Astrocyte of the spinal cord (primary cell): ENCODE measurements at regions not wholly inside any gene's neighbourhood (a gene's known extent, or its start where the extent isn't known, plus 50 kb on each side); places are given as distances from the start of the nearest gene placed in this dataset.

Experiments
- DNase-seq: peaks from one replicate; pipeline ENCODE4 v3.0.0; 2011; ENCODE audit warnings: low read depth, low spot score
- H3K4me3 ChIP-seq: 2 replicates; pipeline ENCODE4 v1.5.1; 2011; ENCODE audit warnings: low read depth, mild to moderate bottlenecking, low read length, moderate library complexity
- CTCF ChIP-seq: IDR thresholded peaks from 2 replicates; pipeline ENCODE4 v1.5.1; 2012; ENCODE audit warnings: low read depth, mild to moderate bottlenecking, low read length, inconsistent platforms
- in situ Hi-C: cut with HindIII; loops from 2 replicates; pipeline ENCODE4 v1.10.0; 2017; ENCODE audit warnings: low sequenced_read_pairs

GRCh38 chr14:53569446-53569845, 387.2 kb downstream of the BMP4 start:
- DNase-seq = no peak

GRCh38 chr14:53567236-53567780, 389.3 kb downstream of the BMP4 start:
- in situ Hi-C loops = no loop called here
- DNase-seq = no peak

More at GRCh38 chr14:53569446-53569845, 387.2 kb downstream of the BMP4 start:
- H3K4me3 ChIP-seq = no peak overlapping the region
- no peak for TF ChIP-seq CTCF
- in situ Hi-C loops = no loop called here

GRCh38 chr14:53564870-53565269, 391.8 kb downstream of the BMP4 start:
- no peak for DNase-seq
- in situ Hi-C loops = no loop called here
- no peak overlapping the region for H3K4me3 ChIP-seq
- no peak for TF ChIP-seq CTCF

More at GRCh38 chr14:53567236-53567780, 389.3 kb downstream of the BMP4 start:
- H3K4me3 ChIP-seq = no peak overlapping the region
- no peak for TF ChIP-seq CTCF

- DNase-seq = no peak
- in situ Hi-C loops = no loop called here
- H3K4me3 ChIP-seq = no peak overlapping the region
- no peak for TF ChIP-seq CTCF
These were observed 393.0 kb downstream of the BMP4 start for GRCh38 chr14:53563628-53564027.

- DNase-seq = no peak
- in situ Hi-C loops = no loop called here
- TF ChIP-seq CTCF = no peak
- no peak overlapping the region for H3K4me3 ChIP-seq
These were observed 400.1 kb upstream of the DDHD1 start for GRCh38 chr14:53553221-53553620.

GRCh38 chr14:53551862-53552261, 398.7 kb upstream of the DDHD1 start:
- DNase-seq = no peak
- no peak for TF ChIP-seq CTCF
- H3K4me3 ChIP-seq = no peak overlapping the region
- in situ Hi-C loops = no loop called here

GRCh38 chr14:53550776-53551175, 397.7 kb upstream of the DDHD1 start:
- in situ Hi-C loops = no loop called here

More at GRCh38 chr14:53550776-53551175, 397.7 kb upstream of the DDHD1 start:
- no peak for TF ChIP-seq CTCF
- H3K4me3 ChIP-seq = no peak overlapping the region
- DNase-seq = no peak
